Activated T-helper 17 cell treated with anti-CD3 and anti-CD28 coated beads, Interleukin-2, amount 50 U/mL, for 72 hours (primary cell): ENCODE measurements at regions not wholly inside any gene's neighbourhood (a gene's known extent, or its start where the extent isn't known, plus 50 kb on each side); places are given as distances from the start of the nearest gene placed in this dataset.

Experiments used
- ATAC-seq: fragments of 150-1000 bp; cut with Tn5 transposase; replicated peaks from 2 replicates; pipeline ENCODE4 v1.10.0; 2021; ENCODE audit warnings: mild to moderate bottlenecking, moderate library complexity
- H3K27ac Mint-ChIP-seq: one replicate; pipeline ENCODE4 v1.8.0; 2022; ENCODE audit warnings: mixed read lengths
- H3K27me3 Mint-ChIP-seq: one replicate; pipeline ENCODE4 v1.8.0; 2022; ENCODE audit warnings: mixed read lengths
- H3K36me3 Mint-ChIP-seq: one replicate; pipeline ENCODE4 v1.8.0; 2022; ENCODE audit warnings: low read depth, mild to moderate bottlenecking, mixed read lengths
- H3K4me1 Mint-ChIP-seq: one replicate; pipeline ENCODE4 v1.8.0; 2022; ENCODE audit warnings: mixed read lengths
- H3K4me3 Mint-ChIP-seq: one replicate; pipeline ENCODE4 v1.8.0; 2022; ENCODE audit warnings: mild to moderate bottlenecking, mixed read lengths
- H3K9me3 Mint-ChIP-seq: one replicate; pipeline ENCODE4 v1.8.0; 2022; ENCODE audit warnings: mixed read lengths

GRCh38 chr19:31976775-31977536, 368.5 kb upstream of the ZNF507 start:
- Mint-ChIP-seq H3K27ac (no peak overlapping the region), H3K4me1 (no peaks in the 10 kb centered on the region), H3K9me3 (peaks cover 9% of the 10 kb centered on the region), H3K4me3 (no peak overlapping the region), H3K36me3 (no peaks in the 10 kb centered on the region), H3K27me3 (peaks cover 4% of the 10 kb centered on the region)
- no peak for ATAC-seq

GRCh38 chr19:31979362-31979761, 366.0 kb upstream of the ZNF507 start:
- H3K4me3 Mint-ChIP-seq, result no peak overlapping the region
- H3K4me1 Mint-ChIP-seq, result no peaks in the 10 kb centered on the region
- H3K27me3 Mint-ChIP-seq, result peaks cover 3% of the 10 kb centered on the region
- no peak for ATAC-seq
- H3K27ac Mint-ChIP-seq, result no peak overlapping the region
- H3K9me3 Mint-ChIP-seq, result peaks cover 7% of the 10 kb centered on the region
- H3K36me3 Mint-ChIP-seq, result no peaks in the 10 kb centered on the region

- H3K9me3 Mint-ChIP-seq, result peaks cover 6% of the 10 kb centered on the region
- no peaks in the 10 kb centered on the region for H3K36me3 Mint-ChIP-seq
- H3K27ac Mint-ChIP-seq, result no peak overlapping the region
- H3K4me3 Mint-ChIP-seq, result no peak overlapping the region
- no peaks in the 10 kb centered on the region for H3K4me1 Mint-ChIP-seq
- ATAC-seq, result no peak
- H3K27me3 Mint-ChIP-seq, result peaks cover 4% of the 10 kb centered on the region
These were observed 365.3 kb upstream of the ZNF507 start for GRCh38 chr19:31979949-31980670.

GRCh38 chr19:31980796-31981195, 364.6 kb upstream of the ZNF507 start:
- Mint-ChIP-seq H3K27ac (no peak overlapping the region), H3K36me3 (no peaks in the 10 kb centered on the region), H3K4me1 (no peaks in the 10 kb centered on the region), H3K9me3 (peaks cover 7% of the 10 kb centered on the region), H3K27me3 (peaks cover 4% of the 10 kb centered on the region), H3K4me3 (no peak overlapping the region)
- ATAC-seq, result no peak

GRCh38 chr19:31981545-31981944, 363.9 kb upstream of the ZNF507 start:
- no peak overlapping the region for H3K4me3 Mint-ChIP-seq
- H3K36me3 Mint-ChIP-seq, result no peaks in the 10 kb centered on the region
- H3K27ac Mint-ChIP-seq, result no peak overlapping the region
- H3K27me3 Mint-ChIP-seq, result peaks cover 4% of the 10 kb centered on the region
- H3K4me1 Mint-ChIP-seq, result no peaks in the 10 kb centered on the region
- no peak for ATAC-seq
- peaks cover 7% of the 10 kb centered on the region for H3K9me3 Mint-ChIP-seq

DNA sequence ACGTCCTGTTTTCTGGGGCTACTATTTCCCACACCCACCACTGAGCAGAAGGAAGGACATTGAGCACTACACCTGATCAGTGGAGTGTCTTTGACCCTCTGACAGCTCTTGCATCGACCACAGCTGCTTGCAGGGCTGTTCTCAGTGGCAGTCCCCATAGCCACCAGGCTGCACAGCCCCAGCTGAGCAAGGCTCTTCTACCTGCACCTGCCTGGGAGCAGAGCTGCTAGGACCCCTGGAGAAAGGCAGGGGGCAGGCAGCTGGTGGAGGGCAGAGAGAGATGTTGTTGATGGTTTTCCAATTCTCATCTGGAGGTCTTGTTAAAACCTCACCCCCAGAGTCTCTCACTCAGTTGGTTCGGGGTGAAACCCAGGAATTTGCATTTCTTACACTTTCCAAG, 361.8 kb upstream of the ZNF507 start:
- no peaks in the 10 kb centered on the region for H3K4me1 Mint-ChIP-seq
- H3K27ac Mint-ChIP-seq, result no peak overlapping the region
- no peak overlapping the region for H3K4me3 Mint-ChIP-seq
- ATAC-seq, result no peak
- peaks cover 13% of the 10 kb centered on the region for H3K27me3 Mint-ChIP-seq
- peaks cover 12% of the 10 kb centered on the region for H3K9me3 Mint-ChIP-seq
- no peaks in the 10 kb centered on the region for H3K36me3 Mint-ChIP-seq

- H3K27me3 Mint-ChIP-seq, result peaks cover 20% of the 10 kb centered on the region
- H3K9me3 Mint-ChIP-seq, result peaks cover 16% of the 10 kb centered on the region
- ATAC-seq, result no peak
- H3K27ac Mint-ChIP-seq, result no peak overlapping the region
- no peak overlapping the region for H3K4me3 Mint-ChIP-seq
- no peaks in the 10 kb centered on the region for H3K4me1 Mint-ChIP-seq
- H3K36me3 Mint-ChIP-seq, result no peaks in the 10 kb centered on the region
These were observed 360.3 kb upstream of the ZNF507 start for GRCh38 chr19:31985001-31985605.

- Mint-ChIP-seq H3K27ac (no peak overlapping the region), H3K9me3 (peaks cover 16% of the 10 kb centered on the region), H3K27me3 (peaks cover 20% of the 10 kb centered on the region), H3K4me1 (no peaks in the 10 kb centered on the region), H3K36me3 (no peaks in the 10 kb centered on the region), H3K4me3 (no peak overlapping the region)
- no peak for ATAC-seq
These were observed 358.5 kb upstream of the ZNF507 start for GRCh38 chr19:31986951-31987350.

DNA sequence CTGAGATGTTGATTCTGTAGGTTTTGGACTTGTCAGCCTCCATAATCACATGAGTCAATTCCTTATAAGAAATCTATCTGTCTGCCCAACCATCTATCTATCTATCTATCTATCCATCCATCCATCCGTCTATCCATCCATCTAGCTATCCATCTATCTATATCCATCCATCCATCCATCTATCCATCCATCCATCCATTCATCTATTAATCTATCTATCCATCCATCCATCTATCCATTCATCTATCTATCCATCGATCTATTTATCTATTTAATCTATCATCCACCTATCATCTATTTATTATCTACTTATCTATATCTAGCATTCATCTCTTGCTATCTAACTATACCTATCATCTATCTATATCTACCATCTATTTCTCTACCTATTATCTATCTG, 357.2 kb upstream of the ZNF507 start:
- Mint-ChIP-seq H3K27me3 (peaks cover 22% of the 10 kb centered on the region), H3K9me3 (peaks cover 16% of the 10 kb centered on the region), H3K27ac (no peak overlapping the region), H3K4me3 (no peak overlapping the region), H3K4me1 (no peaks in the 10 kb centered on the region), H3K36me3 (no peaks in the 10 kb centered on the region)
- ATAC-seq, result no peak

GRCh38 chr19:31991984-31992655, 353.3 kb upstream of the ZNF507 start:
- no peaks in the 10 kb centered on the region for H3K36me3 Mint-ChIP-seq
- no peak for ATAC-seq
- H3K27ac Mint-ChIP-seq, result no peak overlapping the region
- no peak overlapping the region for H3K4me3 Mint-ChIP-seq
- peaks cover 17% of the 10 kb centered on the region for H3K9me3 Mint-ChIP-seq
- no peaks in the 10 kb centered on the region for H3K4me1 Mint-ChIP-seq
- H3K27me3 Mint-ChIP-seq, result peaks cover 15% of the 10 kb centered on the region

DNA sequence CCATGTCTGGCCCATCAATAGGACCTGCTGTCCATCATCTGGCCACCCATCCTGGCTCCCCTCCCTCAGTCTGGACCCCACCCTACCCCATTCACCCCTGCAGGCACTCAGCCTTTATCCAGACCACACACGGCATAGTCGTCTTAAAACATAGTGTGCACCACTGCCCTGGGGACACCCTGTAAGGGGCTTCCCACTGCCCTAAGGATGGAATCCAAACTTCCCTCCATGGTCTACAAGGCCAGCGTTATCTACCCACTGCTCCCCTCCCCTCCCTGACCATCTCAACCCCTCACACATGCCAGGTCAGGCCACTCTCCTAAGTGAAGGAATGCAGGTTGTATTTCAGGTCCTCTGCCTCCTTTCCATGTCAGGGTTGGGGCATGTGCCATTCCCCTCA, 352.7 kb upstream of the ZNF507 start:
- ATAC-seq, result no peak
- H3K9me3 Mint-ChIP-seq, result peaks cover 16% of the 10 kb centered on the region
- peaks cover 14% of the 10 kb centered on the region for H3K27me3 Mint-ChIP-seq
- no peaks in the 10 kb centered on the region for H3K4me1 Mint-ChIP-seq
- no peaks in the 10 kb centered on the region for H3K36me3 Mint-ChIP-seq
- H3K4me3 Mint-ChIP-seq, result no peak overlapping the region
- no peak overlapping the region for H3K27ac Mint-ChIP-seq

- H3K9me3 Mint-ChIP-seq, result peaks cover 11% of the 10 kb centered on the region
- H3K36me3 Mint-ChIP-seq, result no peaks in the 10 kb centered on the region
- H3K4me3 Mint-ChIP-seq, result no peak overlapping the region
These were observed 349.9 kb upstream of the ZNF507 start for GRCh38 chr19:31995546-31995945.

GRCh38 chr19:32010071-32010470, 335.3 kb upstream of the ZNF507 start:
- no peaks in the 10 kb centered on the region for H3K36me3 Mint-ChIP-seq
- H3K9me3 Mint-ChIP-seq, result no peaks in the 10 kb centered on the region
- no peaks in the 10 kb centered on the region for H3K27me3 Mint-ChIP-seq
- H3K4me1 Mint-ChIP-seq, result no peaks in the 10 kb centered on the region
- ATAC-seq, result no peak
- no peak overlapping the region for H3K27ac Mint-ChIP-seq
- no peak overlapping the region for H3K4me3 Mint-ChIP-seq

More at GRCh38 chr19:31995546-31995945, 349.9 kb upstream of the ZNF507 start:
- Mint-ChIP-seq H3K4me1 (no peaks in the 10 kb centered on the region), H3K27me3 (peaks cover 3% of the 10 kb centered on the region), H3K27ac (no peak overlapping the region)
- no peak for ATAC-seq

- H3K27me3 Mint-ChIP-seq, result no peaks in the 10 kb centered on the region
- no peak overlapping the region for H3K27ac Mint-ChIP-seq
- H3K4me1 Mint-ChIP-seq, result no peaks in the 10 kb centered on the region
- no peak overlapping the region for H3K4me3 Mint-ChIP-seq
- no peaks in the 10 kb centered on the region for H3K36me3 Mint-ChIP-seq
- no peak for ATAC-seq
- H3K9me3 Mint-ChIP-seq, result no peaks in the 10 kb centered on the region
These were observed 333.2 kb upstream of the ZNF507 start for GRCh38 chr19:32012206-32012605.
